ENCODE measurements at regions not wholly inside any gene's neighbourhood (a gene's known extent, or its start where the extent isn't known, plus 50 kb on each side); places are given as distances from the start of the nearest gene placed in this dataset.

GRCh38 chr13:50156561-50157127, 141.4 kb downstream of the KCNRG start:
- no peaks in the 10 kb centered on the region for H3K4me1 ChIP-seq (ENCODE audit: control insufficient read depth, insufficient read depth, low read length)
- H3K9me3 ChIP-seq (ENCODE audit: control insufficient read depth, insufficient read depth, low read length), result no peaks in the 10 kb centered on the region
- no peak for DNase-seq (ENCODE audit: low read depth, low spot score)
- no peak overlapping the region for H3K4me3 ChIP-seq (ENCODE audit: low read length)
- no peaks in the 10 kb centered on the region for H3K36me3 ChIP-seq (ENCODE audit: control insufficient read depth, insufficient read depth, low read length)
- no CpG with 5 or more reads among the region's 5 CpGs for WGBS (ENCODE audit: insufficient coverage, insufficient read length)
- no peaks in the 10 kb centered on the region for H3K27me3 ChIP-seq (ENCODE audit: control insufficient read depth, insufficient read depth, low read length)
- no peak overlapping the region for H3K27ac ChIP-seq (ENCODE audit: low read length)

DNA sequence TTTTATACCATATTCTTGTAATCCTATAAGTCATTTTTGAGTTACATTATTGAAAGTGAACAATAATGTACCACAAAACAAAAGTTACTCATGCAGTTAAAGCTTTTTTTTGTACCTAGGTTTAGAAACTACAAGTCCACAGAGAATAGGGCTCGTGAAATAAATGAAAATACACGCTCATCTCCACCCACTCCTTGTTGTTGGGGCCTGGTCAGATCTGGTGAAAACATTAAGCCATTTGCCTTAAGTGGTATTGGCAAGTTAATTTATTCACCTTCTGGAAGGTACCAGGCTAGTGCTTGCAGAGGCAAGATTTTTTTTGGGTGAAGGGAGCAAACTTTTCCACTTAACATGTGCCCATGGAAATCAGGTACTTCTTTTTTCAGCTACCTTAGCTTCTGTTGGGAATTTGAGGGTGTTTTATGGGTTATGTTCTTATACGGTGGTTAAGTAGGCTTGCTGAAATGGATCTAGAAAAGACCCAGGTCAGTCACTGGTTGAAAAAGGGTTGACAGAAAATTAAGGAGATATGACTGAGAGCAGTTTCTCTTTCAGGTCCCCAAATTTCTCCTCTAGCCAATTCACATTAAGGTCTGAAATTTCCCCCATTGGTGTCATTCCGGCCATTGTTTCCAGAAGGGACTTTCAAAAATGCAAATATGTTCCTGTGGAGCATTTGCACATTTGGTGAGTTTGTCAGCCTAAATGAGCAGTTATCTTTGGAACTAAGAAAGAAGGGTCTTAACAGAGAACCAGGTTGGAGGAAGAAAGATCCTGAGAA, 143.3 kb downstream of the KCNRG start:
- H3K27me3 ChIP-seq (ENCODE audit: control insufficient read depth, insufficient read depth, low read length), result no peaks in the 10 kb centered on the region
- no peak overlapping the region for H3K27ac ChIP-seq (ENCODE audit: low read length)
- no CpG with 5 or more reads among the region's 4 CpGs for WGBS (ENCODE audit: insufficient coverage, insufficient read length)

DNA sequence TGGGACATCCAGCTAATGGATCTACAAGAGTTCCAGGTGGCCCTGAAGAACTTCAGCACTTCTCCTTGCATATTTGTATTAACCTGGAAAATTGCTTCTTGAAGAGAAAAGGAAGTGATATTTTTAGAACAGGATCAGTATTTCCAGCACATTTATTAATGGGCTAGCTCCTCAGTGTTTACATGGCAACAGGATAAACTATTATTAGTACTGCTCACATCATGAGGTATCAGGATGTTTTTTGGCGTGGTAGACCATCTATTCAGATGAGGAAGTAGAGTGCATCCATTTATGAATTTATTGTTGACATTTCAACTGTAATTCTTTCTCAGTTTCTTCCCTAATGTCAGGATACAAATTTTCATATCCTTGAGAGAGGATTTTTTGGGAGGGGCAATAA, 144.4 kb downstream of the KCNRG start:
- Histone ChIP-seq H3K36me3 (ENCODE audit: control insufficient read depth, insufficient read depth, low read length) (no peaks in the 10 kb centered on the region), H3K4me1 (ENCODE audit: control insufficient read depth, insufficient read depth, low read length) (no peaks in the 10 kb centered on the region; the same call in 1 of the 2 replicates), H3K27ac (ENCODE audit: low read length) (no peak overlapping the region), H3K27me3 (ENCODE audit: control insufficient read depth, insufficient read depth, low read length) (no peaks in the 10 kb centered on the region), H3K4me3 (ENCODE audit: low read length) (no peak overlapping the region), H3K9me3 (ENCODE audit: control insufficient read depth, insufficient read depth, low read length) (no peaks in the 10 kb centered on the region)
- WGBS (ENCODE audit: insufficient coverage, insufficient read length), result no CpG with 5 or more reads among the region's 1 CpG
- DNase-seq (ENCODE audit: low read depth, low spot score), result no peak

More for the DNA sequence above, 143.3 kb downstream of the KCNRG start:
- Histone ChIP-seq H3K9me3 (ENCODE audit: control insufficient read depth, insufficient read depth, low read length) (no peaks in the 10 kb centered on the region), H3K36me3 (ENCODE audit: control insufficient read depth, insufficient read depth, low read length) (no peaks in the 10 kb centered on the region), H3K4me3 (ENCODE audit: low read length) (no peak overlapping the region), H3K4me1 (ENCODE audit: control insufficient read depth, insufficient read depth, low read length) (no peaks in the 10 kb centered on the region; the same call in 1 of the 2 replicates)
- no peak for DNase-seq (ENCODE audit: low read depth, low spot score)

GRCh38 chr13:50161052-50161451, 145.8 kb downstream of the KCNRG start:
- H3K27ac ChIP-seq (ENCODE audit: low read length), result no peak overlapping the region
- no peak for DNase-seq (ENCODE audit: low read depth, low spot score)
- no peaks in the 10 kb centered on the region; the same call in 1 of the 2 replicates for H3K4me1 ChIP-seq (ENCODE audit: control insufficient read depth, insufficient read depth, low read length)
- no peaks in the 10 kb centered on the region for H3K36me3 ChIP-seq (ENCODE audit: control insufficient read depth, insufficient read depth, low read length)
- H3K9me3 ChIP-seq (ENCODE audit: control insufficient read depth, insufficient read depth, low read length), result no peaks in the 10 kb centered on the region
- no peaks in the 10 kb centered on the region for H3K27me3 ChIP-seq (ENCODE audit: control insufficient read depth, insufficient read depth, low read length)
- H3K4me3 ChIP-seq (ENCODE audit: low read length), result no peak overlapping the region
- WGBS (ENCODE audit: insufficient coverage, insufficient read length), result no CpG with 5 or more reads among the region's 2 CpGs

DNA sequence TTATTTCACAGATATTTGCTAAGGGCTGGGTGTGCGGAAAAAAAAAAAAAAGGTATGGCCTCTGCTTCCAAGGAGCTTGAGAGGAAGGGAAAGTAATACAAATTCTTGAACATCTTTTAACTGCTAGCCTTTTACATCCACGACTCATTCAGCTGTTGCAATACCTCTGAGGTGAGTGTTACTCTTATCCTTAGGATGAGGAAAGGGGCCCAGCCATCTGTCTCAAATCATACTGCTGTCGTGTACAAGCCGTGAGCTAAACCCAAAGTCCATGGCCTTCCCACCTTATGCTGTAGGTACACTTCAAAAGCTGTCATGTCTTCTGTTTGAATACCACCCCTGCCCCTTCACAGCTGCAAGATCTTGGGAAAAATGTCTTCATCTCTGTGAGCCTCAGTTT, 146.8 kb downstream of the KCNRG start:
- Histone ChIP-seq H3K36me3 (ENCODE audit: control insufficient read depth, insufficient read depth, low read length) (no peaks in the 10 kb centered on the region), H3K9me3 (ENCODE audit: control insufficient read depth, insufficient read depth, low read length) (no peaks in the 10 kb centered on the region), H3K27ac (ENCODE audit: low read length) (no peak overlapping the region), H3K4me3 (ENCODE audit: low read length) (no peak overlapping the region), H3K27me3 (ENCODE audit: control insufficient read depth, insufficient read depth, low read length) (no peaks in the 10 kb centered on the region), H3K4me1 (ENCODE audit: control insufficient read depth, insufficient read depth, low read length) (no peaks in the 10 kb centered on the region; the same call in 1 of the 2 replicates)
- no CpG with 5 or more reads among the region's 4 CpGs for WGBS (ENCODE audit: insufficient coverage, insufficient read length)
- DNase-seq (ENCODE audit: low read depth, low spot score), result no peak

DNA sequence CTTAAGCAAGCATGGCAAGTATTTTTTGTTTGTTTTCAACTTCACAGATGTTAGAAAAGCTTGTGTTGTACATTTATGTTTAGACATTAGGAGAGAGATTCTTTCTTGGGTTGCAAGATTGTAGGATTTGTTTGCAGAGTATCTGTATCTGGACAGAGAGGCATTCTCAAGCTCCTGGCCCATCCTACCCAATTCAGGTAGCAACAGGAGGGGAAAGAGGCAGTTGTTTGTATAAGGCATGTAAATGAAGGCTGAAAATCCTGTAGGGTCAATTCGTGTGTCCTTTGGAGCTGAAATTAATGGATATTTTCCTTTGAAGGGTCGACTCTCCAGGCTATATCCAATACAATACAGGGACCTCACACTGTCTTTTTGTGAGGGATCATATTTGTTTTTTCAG, 147.3 kb downstream of the KCNRG start:
- no peak overlapping the region for H3K4me3 ChIP-seq (ENCODE audit: low read length)
- no peaks in the 10 kb centered on the region for H3K27me3 ChIP-seq (ENCODE audit: control insufficient read depth, insufficient read depth, low read length)
- no peak overlapping the region for H3K27ac ChIP-seq (ENCODE audit: low read length)
- no CpG with 5 or more reads among the region's 2 CpGs for WGBS (ENCODE audit: insufficient coverage, insufficient read length)
- DNase-seq (ENCODE audit: low read depth, low spot score), result no peak
- no peaks in the 10 kb centered on the region for H3K36me3 ChIP-seq (ENCODE audit: control insufficient read depth, insufficient read depth, low read length)
- H3K9me3 ChIP-seq (ENCODE audit: control insufficient read depth, insufficient read depth, low read length), result no peaks in the 10 kb centered on the region
- H3K4me1 ChIP-seq (ENCODE audit: control insufficient read depth, insufficient read depth, low read length), result no peaks in the 10 kb centered on the region; the same call in 1 of the 2 replicates

- Histone ChIP-seq H3K36me3 (ENCODE audit: control insufficient read depth, insufficient read depth, low read length) (no peaks in the 10 kb centered on the region), H3K4me3 (ENCODE audit: low read length) (no peak overlapping the region), H3K27me3 (ENCODE audit: control insufficient read depth, insufficient read depth, low read length) (no peaks in the 10 kb centered on the region), H3K4me1 (ENCODE audit: control insufficient read depth, insufficient read depth, low read length) (no peaks in the 10 kb centered on the region), H3K27ac (ENCODE audit: low read length) (no peak overlapping the region), H3K9me3 (ENCODE audit: control insufficient read depth, insufficient read depth, low read length) (no peaks in the 10 kb centered on the region)
- no CpG with 5 or more reads among the region's 2 CpGs for WGBS (ENCODE audit: insufficient coverage, insufficient read length)
- DNase-seq (ENCODE audit: low read depth, low spot score), result no peak
These were observed 152.1 kb downstream of the KCNRG start for GRCh38 chr13:50167224-50167947.

DNA sequence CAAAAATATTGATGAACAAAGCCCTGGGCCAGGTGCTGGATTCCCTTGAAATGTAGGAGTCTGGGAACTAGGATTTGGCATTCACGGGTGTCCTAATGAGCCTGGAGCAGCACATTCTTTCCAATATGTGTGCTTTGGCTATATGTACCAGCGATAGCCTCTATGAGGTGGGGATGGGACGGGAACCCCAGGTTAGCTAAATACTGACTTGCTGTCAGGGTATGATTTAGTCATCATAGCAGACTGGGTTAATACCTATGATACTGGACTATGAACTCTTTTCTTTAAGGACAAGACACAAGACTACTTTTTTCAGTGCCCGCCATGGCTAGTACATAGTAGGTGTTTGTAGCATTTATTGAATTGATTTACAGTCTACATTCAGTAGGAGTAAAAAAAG, 152.7 kb downstream of the KCNRG start:
- H3K4me3 ChIP-seq (ENCODE audit: low read length), result no peak overlapping the region
- no peak overlapping the region for H3K27ac ChIP-seq (ENCODE audit: low read length)
- no peaks in the 10 kb centered on the region for H3K36me3 ChIP-seq (ENCODE audit: control insufficient read depth, insufficient read depth, low read length)
- no peaks in the 10 kb centered on the region for H3K9me3 ChIP-seq (ENCODE audit: control insufficient read depth, insufficient read depth, low read length)
- no peaks in the 10 kb centered on the region for H3K27me3 ChIP-seq (ENCODE audit: control insufficient read depth, insufficient read depth, low read length)
- WGBS (ENCODE audit: insufficient coverage, insufficient read length), result no CpG with 5 or more reads among the region's 4 CpGs
- H3K4me1 ChIP-seq (ENCODE audit: control insufficient read depth, insufficient read depth, low read length), result no peaks in the 10 kb centered on the region
- DNase-seq (ENCODE audit: low read depth, low spot score), result no peak

DNA sequence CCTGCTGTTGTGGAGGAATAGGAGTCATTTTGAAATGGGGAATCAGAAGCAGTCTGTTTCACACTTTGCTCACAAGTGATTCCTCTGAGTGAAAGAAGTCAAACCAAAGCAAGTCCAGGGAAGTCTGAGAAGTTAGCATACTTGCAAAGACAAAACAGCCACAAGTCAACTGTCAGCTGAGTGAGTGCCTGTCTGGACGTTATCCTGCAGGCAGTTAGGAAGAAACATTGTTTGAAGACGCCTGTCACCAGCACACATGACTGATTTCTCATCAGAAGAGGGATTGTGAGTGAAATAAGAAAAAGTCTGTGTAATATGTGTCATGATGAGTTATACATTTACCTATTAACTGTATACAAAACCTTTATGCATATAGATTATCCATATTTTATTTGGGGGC, 153.5 kb downstream of the KCNRG start:
- no CpG with 5 or more reads among the region's 2 CpGs for WGBS (ENCODE audit: insufficient coverage, insufficient read length)
- DNase-seq (ENCODE audit: low read depth, low spot score), result no peak
- Histone ChIP-seq H3K36me3 (ENCODE audit: control insufficient read depth, insufficient read depth, low read length) (no peaks in the 10 kb centered on the region), H3K4me1 (ENCODE audit: control insufficient read depth, insufficient read depth, low read length) (no peaks in the 10 kb centered on the region), H3K9me3 (ENCODE audit: control insufficient read depth, insufficient read depth, low read length) (no peaks in the 10 kb centered on the region), H3K4me3 (ENCODE audit: low read length) (no peak overlapping the region), H3K27ac (ENCODE audit: low read length) (no peak overlapping the region), H3K27me3 (ENCODE audit: control insufficient read depth, insufficient read depth, low read length) (no peaks in the 10 kb centered on the region)

DNA sequence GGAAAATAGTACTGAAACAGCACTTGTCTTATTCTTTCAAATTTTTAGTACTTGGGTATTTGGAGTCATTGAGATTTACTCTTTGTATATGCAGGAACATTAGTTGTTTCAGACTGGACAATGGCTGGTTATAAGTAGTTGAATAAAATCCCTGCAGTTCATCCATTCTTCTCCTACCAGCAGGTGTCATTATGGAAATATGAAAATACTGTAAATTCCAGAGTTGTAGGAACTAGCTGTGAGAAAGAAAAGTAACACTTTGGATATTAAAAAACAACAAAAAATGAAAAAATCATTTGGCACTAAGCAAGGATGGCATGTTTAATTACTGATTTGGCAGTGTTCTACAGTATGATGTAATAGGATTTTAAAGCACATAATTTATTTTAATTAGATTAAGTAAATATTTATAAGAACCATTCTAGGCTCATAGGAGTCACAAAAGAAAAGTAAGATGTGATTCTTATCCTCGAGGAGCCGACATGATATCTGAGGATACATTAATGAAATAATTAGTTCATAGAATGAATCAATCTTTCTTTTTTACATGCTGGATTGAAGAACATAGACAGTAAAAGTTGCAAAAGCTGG, 155.3 kb downstream of the KCNRG start:
- no peak overlapping the region for H3K4me3 ChIP-seq (ENCODE audit: low read length)
- H3K27me3 ChIP-seq (ENCODE audit: control insufficient read depth, insufficient read depth, low read length), result no peaks in the 10 kb centered on the region
- WGBS (ENCODE audit: insufficient coverage, insufficient read length), result no CpG with 5 or more reads among the region's 2 CpGs
- H3K27ac ChIP-seq (ENCODE audit: low read length), result no peak overlapping the region
- H3K36me3 ChIP-seq (ENCODE audit: control insufficient read depth, insufficient read depth, low read length), result no peaks in the 10 kb centered on the region
- no peaks in the 10 kb centered on the region for H3K9me3 ChIP-seq (ENCODE audit: control insufficient read depth, insufficient read depth, low read length)
- no peaks in the 10 kb centered on the region for H3K4me1 ChIP-seq (ENCODE audit: control insufficient read depth, insufficient read depth, low read length)
- no peak for DNase-seq (ENCODE audit: low read depth, low spot score)

Data from iPS DF 6.9 (cell line).